ENCODE measurements at regions not wholly inside any gene's neighbourhood (a gene's known extent, or its start where the extent isn't known, plus 50 kb on each side); places are given as distances from the start of the nearest gene placed in this dataset.

DNA sequence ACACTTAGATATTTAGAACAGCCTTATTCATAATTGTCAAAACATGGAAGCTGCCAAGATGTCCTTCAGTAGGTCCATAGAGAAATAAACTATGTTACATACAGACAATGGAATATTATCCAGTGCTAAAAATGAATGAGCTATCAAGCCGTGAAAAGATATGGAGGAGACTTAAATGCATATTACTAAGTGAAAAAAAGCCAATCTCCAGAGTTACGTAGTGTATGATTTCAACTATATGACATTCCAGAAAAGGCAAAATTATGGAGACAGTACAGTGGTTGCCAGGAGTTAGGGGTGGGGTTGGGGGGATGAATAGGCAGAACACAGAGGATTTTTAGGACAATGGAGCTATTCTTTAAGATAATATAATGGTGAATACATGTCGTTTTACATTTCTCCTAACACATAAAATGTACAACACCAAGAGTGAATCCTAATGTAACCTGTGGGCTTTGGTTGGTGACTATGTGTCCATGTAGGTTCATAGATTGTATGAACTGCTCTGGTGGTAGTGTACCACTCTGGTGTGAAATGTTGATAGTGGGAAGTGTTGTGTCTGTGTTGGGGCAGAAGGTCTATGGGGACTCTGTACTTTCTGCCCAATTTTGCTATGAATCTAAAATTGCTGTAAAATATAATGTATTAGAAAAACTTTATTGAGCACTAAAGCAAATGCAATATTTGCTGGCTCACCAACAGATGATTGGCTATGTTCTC, 122.6 kb downstream of the USP22 start:
- H3K4me3 ChIP-seq (ENCODE audit: low read length) = no peak overlapping the region
- DNase-seq (ENCODE audit: low read depth) = no peak
- TF ChIP-seq, protein P1, sequence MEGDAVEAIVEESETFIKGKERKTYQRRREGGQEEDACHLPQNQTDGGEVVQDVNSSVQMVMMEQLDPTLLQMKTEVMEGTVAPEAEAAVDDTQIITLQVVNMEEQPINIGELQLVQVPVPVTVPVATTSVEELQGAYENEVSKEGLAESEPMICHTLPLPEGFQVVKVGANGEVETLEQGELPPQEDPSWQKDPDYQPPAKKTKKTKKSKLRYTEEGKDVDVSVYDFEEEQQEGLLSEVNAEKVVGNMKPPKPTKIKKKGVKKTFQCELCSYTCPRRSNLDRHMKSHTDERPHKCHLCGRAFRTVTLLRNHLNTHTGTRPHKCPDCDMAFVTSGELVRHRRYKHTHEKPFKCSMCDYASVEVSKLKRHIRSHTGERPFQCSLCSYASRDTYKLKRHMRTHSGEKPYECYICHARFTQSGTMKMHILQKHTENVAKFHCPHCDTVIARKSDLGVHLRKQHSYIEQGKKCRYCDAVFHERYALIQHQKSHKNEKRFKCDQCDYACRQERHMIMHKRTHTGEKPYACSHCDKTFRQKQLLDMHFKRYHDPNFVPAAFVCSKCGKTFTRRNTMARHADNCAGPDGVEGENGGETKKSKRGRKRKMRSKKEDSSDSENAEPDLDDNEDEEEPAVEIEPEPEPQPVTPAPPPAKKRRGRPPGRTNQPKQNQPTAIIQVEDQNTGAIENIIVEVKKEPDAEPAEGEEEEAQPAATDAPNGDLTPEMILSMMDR (IDR thresholded peaks at IDR 0.05; ENCODE audit: insufficient read depth, low read depth, low read length, missing control alignments) = no peak

DNA sequence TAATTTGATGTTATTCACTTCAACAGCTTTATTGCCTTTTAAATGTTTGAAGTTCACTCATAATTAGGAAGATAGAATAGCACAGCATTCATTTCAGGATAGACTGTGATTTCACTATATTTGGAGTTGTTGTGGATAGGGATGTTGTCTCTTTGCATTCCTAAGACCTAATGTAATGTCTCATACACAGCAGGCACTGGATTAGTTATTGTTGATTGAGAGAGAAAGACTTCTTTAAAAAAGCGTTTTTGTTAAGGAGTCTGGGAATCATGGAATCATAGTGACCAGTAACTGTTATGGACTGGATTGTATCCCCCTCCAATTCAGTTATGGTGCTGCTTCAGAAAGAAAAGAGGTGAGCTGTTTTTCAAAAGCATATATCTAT, 122.0 kb downstream of the USP22 start:
- DNase-seq (ENCODE audit: low read depth) = peak; percentile 35
- TF ChIP-seq, protein P1 (IDR thresholded peaks at IDR 0.05; ENCODE audit: insufficient read depth, low read depth, low read length, missing control alignments) = no peak
- H3K4me3 ChIP-seq (ENCODE audit: low read length) = no peak overlapping the region

DNA sequence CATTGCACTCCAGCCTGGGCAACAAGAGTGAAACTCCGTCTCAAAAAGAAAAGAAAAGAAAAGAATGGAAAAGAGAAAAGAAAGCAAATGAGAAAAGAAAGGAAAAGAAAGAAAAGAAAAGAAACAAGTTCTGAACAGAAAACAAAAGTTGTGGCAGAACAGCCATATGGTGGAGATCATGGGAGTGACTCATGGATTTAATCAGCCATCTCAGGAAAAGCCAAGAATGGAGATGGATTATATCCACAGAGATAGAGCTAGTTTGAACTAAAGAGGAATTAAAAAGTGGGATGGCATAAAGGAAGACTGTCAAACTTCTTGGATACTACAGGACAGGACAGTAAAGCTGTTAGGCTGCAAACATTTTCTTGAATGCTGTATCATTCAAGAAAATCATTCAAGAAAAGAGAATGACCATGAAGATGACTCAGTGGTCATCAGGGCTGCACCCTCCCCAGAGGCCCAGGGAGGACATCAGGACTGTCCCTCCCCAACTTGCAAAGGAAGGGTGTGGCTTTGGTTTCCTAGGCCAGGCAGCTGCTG, 120.6 kb downstream of the USP22 start:
- no peak overlapping the region for H3K4me3 ChIP-seq (ENCODE audit: low read length)
- DNase-seq (ENCODE audit: low read depth) = peak; percentile 28
- TF ChIP-seq, protein P1 (IDR thresholded peaks at IDR 0.05; ENCODE audit: insufficient read depth, low read depth, low read length, missing control alignments) = no peak

DNA sequence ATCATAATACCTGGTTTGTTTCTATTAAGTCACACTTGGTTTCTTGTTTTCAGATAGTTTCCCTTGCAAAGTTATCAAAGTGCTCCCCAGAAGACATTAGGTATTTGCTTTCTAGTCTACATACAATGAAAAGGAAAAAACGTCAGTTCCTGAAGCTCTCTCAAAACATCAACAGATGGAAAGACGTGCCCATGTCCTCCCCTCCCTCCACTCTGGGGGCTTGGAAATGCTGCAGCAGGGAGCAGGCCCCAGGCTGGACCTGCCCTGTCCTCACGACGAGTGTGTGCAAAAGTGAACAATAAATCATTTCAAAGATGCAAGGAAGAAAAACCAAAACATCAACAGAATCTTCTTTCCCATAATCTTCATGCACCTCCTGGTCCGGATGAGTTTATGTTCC, 118.5 kb downstream of the USP22 start:
- DNase-seq (ENCODE audit: low read depth) = no peak
- no peak overlapping the region for H3K4me3 ChIP-seq (ENCODE audit: low read length)
- TF ChIP-seq, protein P1 (IDR thresholded peaks at IDR 0.05; ENCODE audit: insufficient read depth, low read depth, low read length, missing control alignments) = no peak

DNA sequence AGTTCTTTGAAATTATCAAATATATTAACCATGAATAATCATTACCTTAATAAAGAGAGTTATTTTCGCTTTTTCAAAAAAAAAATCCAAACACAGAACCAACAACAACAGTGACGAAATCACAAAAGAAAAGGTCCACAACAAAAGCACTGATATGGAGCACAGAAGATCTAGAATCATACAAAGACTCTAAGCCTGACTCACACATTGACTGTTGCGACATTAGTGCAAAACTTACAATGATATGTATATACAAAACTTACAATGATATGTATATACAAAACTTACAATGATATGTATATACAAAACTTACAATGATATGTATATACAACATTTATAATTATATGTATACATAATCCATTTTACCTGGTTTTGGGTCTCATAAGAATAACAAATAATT, 117.7 kb downstream of the USP22 start:
- DNase-seq (ENCODE audit: low read depth) = peak; percentile 75
- H3K4me3 ChIP-seq (ENCODE audit: low read length) = no peak overlapping the region
- TF ChIP-seq, protein P1 (IDR thresholded peaks at IDR 0.05; ENCODE audit: insufficient read depth, low read depth, low read length, missing control alignments) = no peak

DNA sequence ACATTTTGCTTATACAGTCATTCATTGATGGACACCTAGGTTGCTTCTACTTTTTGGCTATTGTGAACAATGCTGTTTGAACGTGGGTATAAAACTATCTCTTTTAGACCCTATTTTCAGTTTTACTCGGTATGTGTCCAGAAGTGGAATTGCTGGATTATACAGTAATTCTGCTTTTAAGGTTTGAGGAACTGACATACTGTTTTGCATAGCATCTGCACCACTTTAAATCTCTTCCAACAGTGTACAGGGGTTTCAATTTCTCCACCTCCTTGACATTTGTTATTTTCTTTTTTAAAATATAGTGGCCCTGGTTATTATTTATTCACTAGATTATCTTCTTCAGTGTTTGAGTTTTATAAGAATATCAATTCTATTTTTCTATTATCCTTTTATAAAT, 116.9 kb downstream of the USP22 start:
- no peak for DNase-seq (ENCODE audit: low read depth)
- TF ChIP-seq, protein P1 (IDR thresholded peaks at IDR 0.05; ENCODE audit: insufficient read depth, low read depth, low read length, missing control alignments) = no peak

DNA sequence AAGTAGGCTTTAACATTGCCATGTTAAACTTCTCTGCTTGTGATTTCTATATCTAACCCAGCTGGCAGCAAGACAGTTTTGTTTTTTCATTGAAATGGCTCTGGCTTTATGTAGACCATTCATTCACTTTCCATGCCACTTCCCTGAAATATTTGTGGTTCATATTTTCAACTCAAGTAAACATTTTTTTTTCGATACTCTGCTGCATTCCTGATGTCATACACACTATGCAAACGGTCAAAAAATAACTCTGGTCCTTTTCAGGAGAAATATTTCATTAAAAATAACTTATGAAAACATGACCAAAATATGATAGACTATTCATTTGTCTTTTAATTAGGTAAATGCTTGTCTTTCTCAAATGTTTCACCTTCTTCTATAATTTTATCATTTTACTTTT, 116.3 kb downstream of the USP22 start:
- no peak overlapping the region for H3K4me3 ChIP-seq (ENCODE audit: low read length)
- TF ChIP-seq, protein P1 (IDR thresholded peaks at IDR 0.05; ENCODE audit: insufficient read depth, low read depth, low read length, missing control alignments) = no peak
- no peak for DNase-seq (ENCODE audit: low read depth)

More for the DNA sequence above, 116.9 kb downstream of the USP22 start:
- H3K4me3 ChIP-seq (ENCODE audit: low read length) = no peak overlapping the region

Data from epithelial cell of esophagus (primary cell).